GM19351 (cell line): ENCODE measurements at regions not wholly inside any gene's neighbourhood (a gene's known extent, or its start where the extent isn't known, plus 50 kb on each side); places are given as distances from the start of the nearest gene placed in this dataset.

Source experiments
- ATAC-seq: cut with Tn5 transposase; IDR thresholded peaks from one replicate; pipeline ENCODE4 v1.9.1; 2021; ENCODE audit warnings: mild to moderate bottlenecking, moderate library complexity; ENCODE audit not compliant: unreplicated experiment

DNA sequence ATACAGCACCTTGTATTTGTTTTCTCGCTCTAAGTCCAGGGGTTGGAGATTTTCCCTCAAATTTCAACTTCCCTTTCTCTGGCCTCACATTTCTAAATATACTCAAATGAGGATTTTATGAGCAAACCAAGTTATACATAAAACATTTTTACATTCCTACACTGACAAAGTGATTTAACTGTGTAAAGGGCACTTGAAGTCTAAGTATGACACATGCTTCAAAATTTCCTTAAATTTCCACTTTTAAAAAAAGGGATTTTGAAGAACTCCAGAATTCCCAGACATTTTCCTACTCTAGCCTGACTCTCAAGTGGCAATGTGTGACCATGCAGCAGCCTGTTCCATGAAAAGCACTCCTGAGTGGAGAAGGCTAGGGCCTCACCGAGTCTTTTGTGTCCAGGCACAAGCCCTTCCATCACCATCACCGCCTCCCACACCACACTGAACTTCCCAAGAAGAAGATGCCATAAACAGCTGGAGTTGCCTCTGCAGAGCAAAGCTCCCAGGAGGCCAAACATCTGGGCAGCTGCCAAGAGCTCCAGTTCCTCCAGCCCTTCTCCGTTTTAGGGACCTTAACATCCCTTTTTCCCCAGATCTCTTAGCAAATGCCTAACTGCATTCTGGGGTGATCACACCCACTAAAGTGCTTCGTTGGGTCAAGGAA lies 68.9 kb downstream of the NCR2 start:
- no peak for ATAC-seq

- no peak for ATAC-seq
These were observed 70.7 kb downstream of the NCR2 start for GRCh38 chr6:41405941-41406727.

GRCh38 chr6:41406728-41407489 lies 71.5 kb downstream of the NCR2 start:
- no peak for ATAC-seq

GRCh38 chr6:41408576-41408975 lies 73.2 kb downstream of the NCR2 start:
- ATAC-seq, result no peak

DNA sequence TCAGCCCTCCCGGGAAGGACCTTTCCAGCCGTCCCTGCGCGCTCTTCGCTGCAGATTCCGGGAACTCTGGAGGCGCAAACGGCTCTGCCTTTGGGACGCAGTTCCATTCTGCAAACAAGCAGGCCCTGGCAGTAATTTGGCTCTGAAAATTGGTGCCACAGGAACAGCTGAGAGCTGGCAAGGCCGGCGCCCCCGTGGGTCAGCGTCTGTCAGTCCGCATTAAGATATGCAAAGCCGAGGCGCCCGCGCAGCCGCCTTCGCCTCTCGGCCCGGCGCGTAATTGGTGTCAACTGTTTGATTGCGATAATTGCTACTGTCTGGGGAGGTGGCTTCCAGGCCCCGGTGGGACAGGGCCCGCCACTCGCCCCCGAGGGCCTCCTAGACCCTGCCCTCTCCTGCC lies 73.6 kb downstream of the NCR2 start:
- no peak for ATAC-seq

- ATAC-seq, result no peak
These were observed 74.1 kb downstream of the NCR2 start for GRCh38 chr6:41409489-41409888.

DNA sequence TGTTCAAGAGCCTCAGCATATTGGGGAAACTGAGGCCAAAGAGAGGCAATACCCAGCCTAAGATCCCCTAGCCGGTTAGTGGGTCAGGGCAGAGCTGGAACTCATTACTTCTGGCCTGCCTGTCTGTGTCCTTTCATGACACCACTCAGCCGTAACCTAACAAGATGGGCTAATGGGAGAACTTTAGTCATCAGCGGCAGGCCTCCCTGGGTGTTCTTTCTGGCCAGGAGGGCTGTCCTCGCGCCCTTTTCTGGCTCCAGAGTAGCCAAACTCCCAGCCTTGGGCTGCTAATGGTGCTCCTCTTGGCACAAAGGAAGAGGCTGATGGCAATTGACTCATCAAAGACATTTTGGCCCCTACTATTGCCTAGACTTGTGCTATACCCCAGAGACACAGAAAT lies 76.6 kb downstream of the NCR2 start:
- ATAC-seq, result no peak

- no peak for ATAC-seq
These were observed 77.8 kb downstream of the NCR2 start for GRCh38 chr6:41413250-41413649.

GRCh38 chr6:41416501-41416837 lies 81.1 kb downstream of the NCR2 start:
- ATAC-seq, result no peak

- ATAC-seq, result no peak
These were observed 83.3 kb downstream of the NCR2 start for GRCh38 chr6:41418741-41419140.

DNA sequence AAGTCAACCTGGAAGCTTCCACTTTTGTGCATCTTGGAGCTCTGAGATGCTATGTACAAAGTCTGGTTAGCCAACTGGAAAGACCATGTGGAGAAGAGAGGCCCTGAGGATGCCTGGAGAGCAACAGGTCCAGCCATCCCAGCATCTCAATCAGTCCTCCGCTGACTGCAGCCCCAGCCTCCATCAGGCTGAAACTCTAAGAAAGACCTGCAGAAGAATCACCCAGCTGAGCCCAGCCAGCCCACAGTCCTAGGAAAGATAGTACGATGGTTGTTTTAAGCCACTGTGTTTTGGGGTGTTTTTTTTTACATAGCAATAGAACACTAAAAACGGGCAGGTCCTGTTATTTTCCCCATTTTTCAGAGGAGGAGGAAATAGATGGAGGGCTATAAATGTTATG lies 84.0 kb downstream of the NCR2 start:
- no peak for ATAC-seq

DNA sequence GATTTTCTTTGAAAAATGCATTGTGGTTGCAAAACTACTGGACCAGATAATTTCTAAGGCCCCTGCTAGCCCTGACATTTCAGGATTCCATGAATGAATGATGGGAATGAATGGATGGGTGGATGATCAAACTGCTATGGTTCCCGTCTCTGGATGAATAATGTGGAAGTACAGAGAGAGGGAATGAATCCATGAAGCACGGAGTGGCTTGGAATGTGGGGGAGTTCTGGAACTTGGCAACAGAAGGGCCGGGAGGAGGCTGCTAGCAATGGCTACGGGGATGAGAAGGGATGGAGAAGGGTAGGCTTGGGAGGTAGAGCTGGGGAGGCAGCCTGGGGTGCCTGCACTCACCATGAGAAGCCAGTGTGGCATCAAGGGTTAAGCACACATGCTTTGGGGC lies 84.8 kb downstream of the NCR2 start:
- no peak for ATAC-seq

DNA sequence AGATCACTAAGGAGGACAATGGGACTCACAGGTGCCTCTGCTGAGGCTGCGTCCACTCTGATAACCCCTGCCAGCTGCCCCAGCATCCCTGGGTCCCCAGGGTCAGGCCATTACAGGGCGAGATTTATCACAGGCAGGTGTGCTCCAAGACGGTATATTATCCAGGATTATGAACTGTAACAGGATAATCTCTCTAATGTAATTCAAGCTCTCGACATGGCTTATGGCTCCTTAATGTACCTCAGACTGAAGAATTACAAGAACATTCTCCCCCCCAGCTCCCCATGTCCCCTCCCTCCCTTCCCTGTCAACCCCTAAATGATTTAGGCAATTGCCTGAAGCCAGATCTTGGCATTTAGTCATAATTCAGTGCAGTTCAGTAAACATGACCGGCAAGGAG lies 86.8 kb downstream of the NCR2 start:
- ATAC-seq, result no peak

DNA sequence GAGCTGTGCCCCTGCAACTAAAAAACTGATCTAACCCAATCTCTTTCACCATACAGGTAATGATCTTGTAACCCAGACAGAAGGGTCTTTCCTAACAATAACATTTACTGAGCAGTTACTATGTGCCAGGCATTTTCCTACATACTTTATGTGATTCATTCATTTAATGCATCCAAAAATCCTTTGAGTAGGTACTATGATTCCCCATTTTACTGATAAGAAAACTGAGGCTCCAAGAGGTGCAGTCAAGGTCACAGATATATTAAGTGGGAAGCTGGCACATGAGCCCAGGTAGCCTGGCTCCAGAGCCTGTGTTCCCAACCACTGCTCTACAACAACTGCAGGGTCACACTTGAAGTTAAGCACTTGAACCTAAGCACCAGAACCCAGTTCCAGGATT lies 87.6 kb downstream of the NCR2 start:
- ATAC-seq, result no peak

DNA sequence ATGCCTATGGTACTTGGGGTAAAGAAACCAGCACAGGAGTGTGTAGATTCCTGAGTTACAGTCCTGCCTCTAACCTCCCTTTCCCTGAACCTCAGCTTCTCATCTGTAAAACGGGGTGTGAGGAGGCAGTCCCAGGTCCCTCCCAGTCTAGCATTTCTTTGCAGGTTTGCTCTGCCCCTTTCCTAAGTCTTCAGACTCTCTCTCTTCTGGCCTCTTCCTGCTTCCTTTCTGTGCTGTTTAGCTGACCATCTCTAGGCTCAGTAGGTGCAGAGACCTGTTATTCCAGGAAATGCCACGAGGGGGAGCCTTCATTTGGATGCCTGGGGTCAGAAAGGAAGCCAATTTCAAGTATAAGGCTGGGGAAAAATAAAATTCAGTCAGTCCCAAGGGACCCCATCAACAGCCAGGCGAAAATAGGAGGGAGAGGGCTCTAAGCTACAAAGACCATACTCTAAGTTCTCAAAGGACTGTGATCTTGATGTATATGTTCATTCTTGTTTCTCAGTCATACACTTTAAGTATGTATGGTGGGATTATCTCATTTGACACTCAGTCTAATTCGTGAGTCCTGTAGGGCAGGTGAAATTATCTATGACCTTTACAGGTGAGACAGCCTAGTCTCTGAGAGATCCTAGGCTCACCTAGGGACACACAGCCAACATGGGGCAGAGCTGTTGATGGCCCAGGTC lies 89.1 kb downstream of the NCR2 start:
- ATAC-seq, result peak; percentile 57

DNA sequence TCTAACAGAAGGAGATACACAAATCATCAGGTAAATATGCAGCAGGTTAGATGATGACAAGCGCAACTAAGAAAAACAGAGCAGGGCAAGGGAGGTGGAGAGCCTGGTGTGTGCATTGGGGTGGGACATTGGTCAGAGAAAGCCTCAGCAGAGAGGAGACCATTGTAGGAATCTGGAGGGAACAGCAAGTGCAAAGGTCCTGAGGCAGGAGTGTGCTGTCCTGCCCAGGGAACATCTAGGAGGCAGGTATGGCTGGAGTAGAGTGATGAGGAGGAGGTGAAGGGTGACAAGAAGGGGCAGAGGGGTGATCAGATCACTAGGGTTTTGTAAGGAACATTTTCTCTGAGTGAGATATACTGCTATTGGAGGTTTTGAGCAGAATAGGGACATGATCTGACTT lies 90.1 kb downstream of the NCR2 start:
- ATAC-seq, result no peak

GRCh38 chr6:41426438-41426851 lies 91.0 kb downstream of the NCR2 start:
- no peak for ATAC-seq

GRCh38 chr6:41426888-41427641 lies 91.7 kb downstream of the NCR2 start:
- no peak for ATAC-seq

- ATAC-seq, result no peak
These were observed 92.4 kb downstream of the NCR2 start for GRCh38 chr6:41427642-41428335.

- no peak for ATAC-seq
These were observed 93.1 kb downstream of the NCR2 start for GRCh38 chr6:41428336-41428995.
